ENCODE measurements at regions not wholly inside any gene's neighbourhood (a gene's known extent, or its start where the extent isn't known, plus 50 kb on each side); places are given as distances from the start of the nearest gene placed in this dataset.

DNA sequence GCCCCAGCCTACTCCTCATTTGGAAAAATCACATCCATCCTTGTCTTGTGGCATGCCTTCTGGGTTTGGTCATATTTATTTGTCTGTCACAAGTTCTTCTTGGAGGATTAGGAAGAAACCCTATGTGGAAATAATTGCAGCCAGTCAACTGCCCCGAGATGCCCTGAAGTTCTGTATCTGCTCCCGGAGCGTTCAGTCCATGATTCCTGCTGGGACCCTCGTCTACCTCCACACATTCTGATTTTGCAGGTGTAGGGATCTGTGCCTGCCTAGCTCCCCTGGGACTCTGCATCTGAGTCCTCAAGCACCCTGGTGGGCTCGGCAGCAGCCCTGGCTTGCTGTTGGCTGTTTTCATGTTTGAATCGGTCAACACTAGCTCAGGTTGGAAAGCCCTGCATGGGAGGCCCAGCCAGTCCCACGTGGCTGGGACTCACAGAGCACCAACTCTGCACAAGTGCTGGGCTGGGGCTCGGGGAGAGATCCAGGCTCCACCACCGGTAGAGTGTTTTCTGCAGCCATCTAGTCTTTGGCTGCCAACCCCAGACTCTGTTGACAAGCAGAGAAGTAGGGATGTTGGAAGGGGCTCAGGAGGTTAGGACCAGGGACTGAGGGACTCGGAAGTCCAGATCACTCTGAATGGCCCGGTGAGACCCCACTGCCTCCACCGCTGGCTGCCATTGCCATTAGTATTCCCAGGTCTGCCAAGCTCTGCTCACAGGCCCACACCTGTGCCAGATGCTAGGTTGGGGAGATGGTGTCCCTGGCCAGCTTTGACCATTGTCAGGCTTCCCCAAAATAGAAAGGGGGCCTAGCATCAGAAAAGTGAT is 183.5 kb upstream of the CST7 start:
- no peak overlapping the region for H3K27ac ChIP-seq (ENCODE audit: extremely low read depth, low read depth, low read length)
- DNase-seq (ENCODE audit: extremely low read depth in 1 of 4, low spot score in 3 of 4) (no peak), ATAC-seq (no peak), FAIRE-seq (no peak)
- H3K4me1 ChIP-seq (replicated peaks in 1 of 2; ENCODE audit: control insufficient read depth in 2 of 2, insufficient read depth in 2 of 2, low read length in 2 of 2): no peaks in the 10 kb centered on the region
- no peaks in the 10 kb centered on the region for H3K79me2 ChIP-seq (ENCODE audit: control insufficient read depth, insufficient read depth, low read length)
- H3K9ac ChIP-seq (ENCODE audit: insufficient read depth in 1 of 2, low read depth in 2 of 2, low read length in 2 of 2): no peak overlapping the region
- ChIA-PET POLR2A (interaction anchor here (0.6 kb wide), 1 partner anchor 370 kb away, joined by 5 read pairs; no protein-coding TSS in a partner anchor), CTCF (ENCODE audit: low intra/inter-chr PET ratio) (no interaction called here)
- H3K4me3 ChIP-seq: no peak overlapping the region
- 0% methylated on average over 9 of the region's 12 CpGs for WGBS (ENCODE audit: insufficient coverage, low coverage, missing lambda C conversion rate)
- no peaks in the 10 kb centered on the region for H4K20me1 ChIP-seq (replicated peaks; ENCODE audit: control insufficient read depth, insufficient read depth, low read length)
- intact Hi-C loops (cut with micrococcal nuclease) (no loop called here), in situ Hi-C loops (cut with MboI) (no loop called here)
- H3K9me3 ChIP-seq (replicated peaks; ENCODE audit: control insufficient read depth, insufficient read depth, low read depth, low read length): no peaks in the 10 kb centered on the region
- H3K36me3 ChIP-seq (ENCODE audit: control insufficient read depth, insufficient read depth, low read length): no peaks in the 10 kb centered on the region
- no peaks in the 10 kb centered on the region; a peak in 1 of 5 replicates for H3K27me3 ChIP-seq (ENCODE audit: control insufficient read depth in 2 of 2, insufficient read depth in 2 of 2, low read length in 2 of 2)
- H3K9me1 ChIP-seq (ENCODE audit: control insufficient read depth, insufficient read depth, low read length): no peaks in the 10 kb centered on the region
- no peak overlapping the region for H2AFZ ChIP-seq (ENCODE audit: low read depth, low read length)
- no TSS peak for BruUV-seq (replicated peaks)
- no peak overlapping the region for H3K4me2 ChIP-seq (ENCODE audit: insufficient read depth, low read length)
- TF ChIP-seq, protein P1, sequence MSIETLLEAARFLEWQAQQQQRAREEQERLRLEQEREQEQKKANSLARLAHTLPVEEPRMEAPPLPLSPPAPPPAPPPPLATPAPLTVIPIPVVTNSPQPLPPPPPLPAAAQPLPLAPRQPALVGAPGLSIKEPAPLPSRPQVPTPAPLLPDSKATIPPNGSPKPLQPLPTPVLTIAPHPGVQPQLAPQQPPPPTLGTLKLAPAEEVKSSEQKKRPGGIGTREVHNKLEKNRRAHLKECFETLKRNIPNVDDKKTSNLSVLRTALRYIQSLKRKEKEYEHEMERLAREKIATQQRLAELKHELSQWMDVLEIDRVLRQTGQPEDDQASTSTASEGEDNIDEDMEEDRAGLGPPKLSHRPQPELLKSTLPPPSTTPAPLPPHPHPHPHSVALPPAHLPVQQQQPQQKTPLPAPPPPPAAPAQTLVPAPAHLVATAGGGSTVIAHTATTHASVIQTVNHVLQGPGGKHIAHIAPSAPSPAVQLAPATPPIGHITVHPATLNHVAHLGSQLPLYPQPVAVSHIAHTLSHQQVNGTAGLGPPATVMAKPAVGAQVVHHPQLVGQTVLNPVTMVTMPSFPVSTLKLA (conservative IDR thresholded peaks at IDR 0.05): no peak
- TF ChIP-seq SAFB (IDR thresholded peaks at IDR 0.05; ENCODE audit: borderline replicate concordance, low read depth, low read length): no peak
- TF ChIP-seq, protein P2, sequence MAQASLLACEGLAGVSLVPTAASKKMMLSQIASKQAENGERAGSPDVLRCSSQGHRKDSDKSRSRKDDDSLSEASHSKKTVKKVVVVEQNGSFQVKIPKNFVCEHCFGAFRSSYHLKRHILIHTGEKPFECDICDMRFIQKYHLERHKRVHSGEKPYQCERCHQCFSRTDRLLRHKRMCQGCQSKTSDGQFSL (CRISPR knock-in tag; IDR thresholded peaks at IDR 0.05): no peak
- TF ChIP-seq, protein P2 (tag; IDR thresholded peaks at IDR 0.05): no peak
- TF ChIP-seq, protein P3, sequence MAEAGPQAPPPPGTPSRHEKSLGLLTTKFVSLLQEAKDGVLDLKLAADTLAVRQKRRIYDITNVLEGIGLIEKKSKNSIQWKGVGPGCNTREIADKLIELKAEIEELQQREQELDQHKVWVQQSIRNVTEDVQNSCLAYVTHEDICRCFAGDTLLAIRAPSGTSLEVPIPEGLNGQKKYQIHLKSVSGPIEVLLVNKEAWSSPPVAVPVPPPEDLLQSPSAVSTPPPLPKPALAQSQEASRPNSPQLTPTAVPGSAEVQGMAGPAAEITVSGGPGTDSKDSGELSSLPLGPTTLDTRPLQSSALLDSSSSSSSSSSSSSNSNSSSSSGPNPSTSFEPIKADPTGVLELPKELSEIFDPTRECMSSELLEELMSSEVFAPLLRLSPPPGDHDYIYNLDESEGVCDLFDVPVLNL (CRISPR knock-in tag; IDR thresholded peaks at IDR 0.05; ENCODE audit: low read depth): no peak
- TF ChIP-seq, protein P4, sequence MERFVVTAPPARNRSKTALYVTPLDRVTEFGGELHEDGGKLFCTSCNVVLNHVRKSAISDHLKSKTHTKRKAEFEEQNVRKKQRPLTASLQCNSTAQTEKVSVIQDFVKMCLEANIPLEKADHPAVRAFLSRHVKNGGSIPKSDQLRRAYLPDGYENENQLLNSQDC (CRISPR knock-in tag; IDR thresholded peaks at IDR 0.05): no peak
- TF ChIP-seq L3MBTL2 (IDR thresholded peaks at IDR 0.05): no peak
- TF ChIP-seq, protein P5, sequence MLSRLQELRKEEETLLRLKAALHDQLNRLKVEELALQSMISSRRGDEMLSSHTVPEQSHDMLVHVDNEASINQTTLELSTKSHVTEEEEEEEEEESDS (CRISPR knock-in tag; IDR thresholded peaks at IDR 0.05): no peak
- no peak for TF ChIP-seq ZFX (CRISPR knock-in tag; IDR thresholded peaks at IDR 0.05)
- TF ChIP-seq, protein P6, sequence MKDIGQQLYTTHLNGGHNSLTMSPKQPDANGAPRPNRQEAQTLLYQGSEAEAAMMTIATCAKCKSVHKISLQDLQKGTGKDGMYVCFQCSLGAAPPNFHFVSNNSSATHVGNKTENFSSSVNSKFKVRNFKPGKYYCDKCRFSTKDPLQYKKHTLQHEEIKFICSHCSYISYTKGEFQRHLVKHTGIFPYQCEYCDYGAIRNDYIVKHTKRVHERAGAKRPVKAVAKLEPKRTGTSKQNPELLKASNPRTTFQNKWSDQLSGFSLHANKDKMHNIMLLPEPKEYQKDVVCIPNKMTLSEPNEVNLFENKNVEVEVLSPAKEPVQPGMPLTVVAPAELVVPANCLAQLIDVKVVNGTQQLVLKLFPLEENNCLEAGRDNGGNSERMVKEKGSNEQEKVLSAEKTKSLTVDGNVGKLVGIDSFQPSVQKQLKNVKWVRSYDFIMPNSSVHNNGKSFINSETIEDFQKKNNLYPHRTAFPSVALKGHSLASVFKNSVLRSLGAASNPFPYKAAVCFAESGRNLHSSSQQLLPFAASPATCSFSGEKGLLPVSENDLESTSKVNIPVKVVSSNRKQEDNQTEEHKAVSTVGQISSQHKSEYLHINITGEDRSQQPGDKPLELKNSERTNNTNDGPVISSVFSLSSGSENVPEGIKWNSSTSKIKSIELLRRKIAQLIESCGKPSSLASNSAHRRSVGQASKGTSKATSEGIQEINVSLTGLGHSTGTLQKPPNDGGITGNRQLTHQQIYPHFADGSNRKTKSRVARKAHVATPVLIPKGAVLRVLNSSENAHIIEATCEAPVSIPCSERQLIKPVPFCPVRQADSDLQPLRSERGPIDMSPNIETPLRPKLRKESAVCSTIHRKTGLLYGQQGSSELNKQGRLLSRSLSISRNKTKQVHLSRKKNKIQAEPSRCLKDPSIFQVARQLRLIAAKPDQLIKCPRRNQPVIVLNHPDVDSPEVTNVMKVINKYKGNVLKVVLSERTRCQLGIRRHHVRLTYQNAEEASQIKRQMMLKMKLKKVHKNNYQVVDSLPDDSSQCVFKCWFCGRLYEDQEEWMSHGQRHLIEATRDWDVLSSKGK (CRISPR knock-in tag; IDR thresholded peaks at IDR 0.05): no peak
- TF ChIP-seq SOX6 (IDR thresholded peaks at IDR 0.05): no peak
- no peak for TF ChIP-seq ELF1 (tag; IDR thresholded peaks at IDR 0.05)
- TF ChIP-seq ZC3H8 (IDR thresholded peaks at IDR 0.05): no peak
